ENCODE measurements at regions not wholly inside any gene's neighbourhood (a gene's known extent, or its start where the extent isn't known, plus 50 kb on each side); places are given as distances from the start of the nearest gene placed in this dataset.
"Not testable (repeated sequence)": the region's sequence is repeated elsewhere in the genome, so short reads cannot be mapped to it uniquely, and the experiment has no call there.

DNA sequence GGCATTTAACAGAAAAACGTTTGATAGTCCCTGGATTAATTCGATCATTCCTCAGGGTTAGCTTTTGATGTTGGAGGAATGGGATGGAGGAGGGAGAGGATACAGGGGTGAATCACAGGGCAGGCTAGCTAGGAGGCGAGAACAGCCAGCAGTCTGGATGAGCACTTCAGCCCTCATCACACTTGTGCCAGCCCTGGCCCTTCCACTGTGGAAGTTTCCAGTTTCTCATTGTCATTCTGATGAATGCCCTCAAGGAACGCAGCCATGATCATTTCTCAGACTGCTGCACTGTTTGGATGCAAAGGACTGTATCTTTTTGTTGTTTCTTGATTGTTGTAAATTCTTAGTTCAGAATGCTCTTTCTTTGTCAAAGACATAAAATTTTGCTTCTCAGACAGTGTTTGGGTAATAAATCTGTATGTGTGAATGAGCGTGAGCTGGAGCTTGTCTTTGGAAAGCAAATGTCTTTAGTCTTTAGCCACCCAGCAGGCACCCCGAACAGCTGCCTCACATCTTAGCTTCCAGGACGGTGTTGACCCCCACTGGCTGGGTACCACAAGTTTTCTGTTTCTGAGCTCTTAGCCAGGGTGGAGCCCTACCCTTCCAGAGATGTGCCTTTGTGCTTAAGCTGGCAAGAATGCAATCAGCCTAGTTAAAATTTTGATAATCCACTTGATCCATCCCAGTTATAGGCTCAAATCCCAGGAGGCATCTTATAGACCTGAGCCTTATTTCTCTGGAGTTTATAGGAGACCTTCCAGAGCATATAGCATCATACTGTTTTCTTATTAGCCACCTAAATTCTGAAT, 121.1 kb downstream of the PDCD6IP start:
- DNase-seq, result no peak

DNA sequence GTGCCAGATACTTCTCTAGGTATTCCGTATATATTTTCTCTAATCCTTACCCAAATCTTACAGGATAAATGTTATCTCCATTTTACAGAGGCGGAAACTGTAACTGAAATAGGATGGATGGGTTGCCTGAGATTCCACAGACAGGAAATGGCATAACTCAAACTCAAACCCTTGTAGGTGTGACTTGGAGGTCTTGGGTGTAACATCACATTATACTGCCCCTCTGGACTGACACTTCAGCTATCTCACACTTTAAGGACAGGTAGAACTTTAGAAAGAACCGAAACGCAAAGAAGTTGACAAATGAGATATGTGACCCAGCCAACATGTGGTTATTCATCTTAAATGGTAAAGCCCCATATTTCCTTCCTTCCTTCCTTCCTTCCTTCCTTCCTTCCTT, 122.1 kb downstream of the PDCD6IP start:
- no peak for DNase-seq

DNA sequence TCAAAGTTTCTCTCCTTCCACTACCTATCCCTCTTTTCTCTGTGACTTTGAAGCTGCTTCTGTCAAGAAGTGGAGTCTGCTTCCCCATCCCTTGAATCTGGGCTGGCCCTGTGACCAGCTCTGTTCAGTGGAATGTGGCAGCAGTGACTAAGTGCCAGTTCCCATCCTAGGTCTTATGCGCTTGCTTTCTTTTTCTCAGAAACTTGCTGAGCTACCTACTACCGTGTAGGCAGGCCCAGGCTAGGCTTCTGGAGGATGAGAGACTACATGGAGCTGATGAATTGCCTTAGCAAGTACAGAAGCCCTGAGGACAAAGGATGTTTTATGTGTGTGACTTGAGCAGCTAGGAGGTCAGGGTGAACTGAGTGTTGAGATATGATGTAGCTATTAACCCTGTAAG, 123.2 kb downstream of the PDCD6IP start:
- no peak for DNase-seq

DNA sequence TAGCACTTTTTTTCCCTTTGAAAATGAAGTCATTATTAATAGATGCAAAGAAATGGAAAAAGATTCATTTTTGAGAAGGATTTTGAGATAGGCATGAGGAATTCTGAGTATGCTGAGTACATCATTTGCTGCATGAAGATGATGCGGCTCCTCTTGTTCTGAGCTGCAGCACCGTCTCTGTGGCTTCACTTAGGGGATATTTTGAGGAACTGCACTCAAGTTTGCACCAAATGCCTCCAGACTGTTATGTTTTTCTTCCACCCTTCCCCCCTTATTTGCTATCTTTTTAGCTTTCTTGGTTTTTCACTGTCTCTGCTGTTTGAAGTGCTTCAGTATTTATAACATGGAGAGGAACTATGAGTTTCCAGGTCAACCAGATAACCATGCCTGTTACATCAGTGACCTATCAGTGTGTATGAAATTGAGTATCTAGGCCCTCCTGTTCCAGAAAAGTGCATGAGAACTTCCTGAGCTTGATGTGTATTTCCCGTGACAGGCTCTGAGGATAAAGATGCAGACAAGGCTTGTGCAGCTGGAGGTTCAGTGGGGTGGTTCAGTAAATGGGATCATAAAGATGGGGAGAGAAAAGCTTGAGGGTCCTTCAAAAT, 128.7 kb downstream of the PDCD6IP start:
- DNase-seq, result no peak

DNA sequence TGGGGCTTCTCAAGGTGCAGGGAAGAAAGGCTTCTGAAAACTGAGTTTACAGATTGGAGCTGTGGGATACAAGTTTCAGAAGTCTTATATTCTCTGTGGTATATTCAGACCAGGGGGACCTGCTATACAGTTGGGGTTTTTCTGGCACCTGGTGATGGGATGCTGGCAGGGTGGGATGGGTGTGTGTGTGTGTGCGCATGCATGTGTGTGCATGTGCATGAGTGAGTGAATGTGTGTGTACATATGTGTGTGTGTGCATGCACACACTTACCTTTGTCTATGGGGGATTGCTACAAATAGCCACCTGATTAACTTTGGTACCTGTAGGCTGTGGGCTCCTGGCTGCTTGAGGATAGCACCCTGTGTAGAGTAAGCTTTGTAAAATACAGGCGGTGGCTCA, 131.4 kb downstream of the PDCD6IP start:
- DNase-seq, result no peak

DNA sequence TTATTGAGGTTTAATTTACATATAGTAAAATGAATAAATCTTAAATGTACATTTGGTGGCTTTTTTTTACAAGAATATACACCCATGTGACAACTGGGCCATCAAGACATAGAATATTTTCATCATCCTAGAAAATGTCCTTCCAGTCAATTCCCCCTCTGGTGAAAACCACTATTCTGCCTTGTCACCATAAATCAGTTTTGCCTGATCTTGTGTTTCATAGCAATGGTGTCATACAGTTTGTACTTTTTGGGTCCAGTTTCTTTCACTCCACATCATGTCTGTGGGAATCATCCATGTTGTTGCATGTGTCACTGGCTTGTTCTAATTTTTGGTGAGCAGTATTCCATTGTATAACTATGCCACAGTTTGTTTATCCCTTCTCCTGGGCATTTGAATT, 133.1 kb downstream of the PDCD6IP start:
- no peak for DNase-seq

DNA sequence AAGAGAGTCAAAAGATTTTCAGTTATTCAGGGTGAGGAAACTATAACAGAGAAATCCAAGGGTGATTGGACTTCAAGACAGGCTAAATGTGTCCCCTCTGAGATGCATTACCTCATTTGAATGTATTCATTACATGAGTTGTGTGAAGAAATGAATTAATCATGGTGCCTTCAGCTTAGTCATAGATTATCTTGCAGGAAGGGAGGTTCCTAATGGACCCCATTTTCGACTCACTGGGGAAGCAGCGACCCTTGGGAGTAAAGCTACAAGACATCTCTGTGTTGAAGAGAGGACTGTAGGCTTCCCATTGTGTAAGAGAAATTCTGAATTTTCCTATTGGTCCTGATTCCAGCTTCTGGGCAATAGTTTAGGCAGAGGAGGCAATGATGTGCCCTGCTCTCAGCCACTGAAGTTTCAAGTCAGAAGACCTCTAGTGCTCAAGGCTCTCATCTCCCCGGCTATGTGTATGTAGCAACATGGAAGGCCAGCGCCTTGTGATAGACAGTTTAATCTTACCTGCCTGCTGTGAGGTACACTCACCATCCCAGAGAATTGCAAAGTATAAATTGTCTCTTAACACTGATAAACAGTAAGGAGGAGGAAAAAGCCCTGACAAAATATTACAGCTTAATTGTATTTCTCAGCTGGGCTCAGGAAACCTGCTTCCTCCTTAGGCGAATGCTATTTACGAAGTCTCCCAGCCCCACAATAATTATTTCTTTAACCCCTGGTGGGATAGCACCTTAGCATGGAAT, 133.8 kb downstream of the PDCD6IP start:
- no peak for DNase-seq

DNA sequence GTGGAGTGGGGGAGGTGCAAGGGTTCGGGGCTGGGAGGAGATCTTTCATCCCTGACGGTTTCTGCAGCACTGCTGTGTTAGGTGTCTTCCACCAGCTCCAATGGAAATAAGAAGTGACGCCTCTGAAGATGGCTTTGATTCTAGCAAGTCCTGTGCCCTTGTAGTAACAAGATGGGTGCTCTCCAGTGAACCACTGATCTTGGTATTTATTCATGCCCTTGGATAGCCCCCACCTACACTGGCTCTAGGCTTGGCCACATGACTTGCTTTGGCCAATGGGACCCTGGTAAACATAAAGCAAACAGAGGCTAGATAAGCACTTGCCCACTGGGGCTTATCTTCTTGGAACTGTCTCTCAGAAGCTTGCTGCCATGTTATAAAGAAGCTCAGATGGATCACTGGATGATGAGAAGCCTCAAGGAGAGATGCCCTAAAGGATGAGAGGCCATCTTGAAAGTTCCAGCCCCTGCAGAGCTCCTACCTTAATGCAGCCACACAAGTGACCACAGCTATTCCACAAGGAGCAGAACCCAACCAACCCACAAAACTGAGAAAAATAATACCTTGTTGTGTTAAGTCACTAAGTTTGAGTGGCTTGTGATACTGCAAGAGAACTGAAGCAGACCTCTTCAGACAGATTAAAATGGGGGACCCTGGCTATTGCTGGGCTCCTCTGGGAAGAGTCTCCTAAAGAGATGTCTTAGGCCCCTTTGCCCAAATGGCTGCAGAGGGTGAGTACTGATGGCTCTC, 137.9 kb downstream of the PDCD6IP start:
- no peak for DNase-seq

DNA sequence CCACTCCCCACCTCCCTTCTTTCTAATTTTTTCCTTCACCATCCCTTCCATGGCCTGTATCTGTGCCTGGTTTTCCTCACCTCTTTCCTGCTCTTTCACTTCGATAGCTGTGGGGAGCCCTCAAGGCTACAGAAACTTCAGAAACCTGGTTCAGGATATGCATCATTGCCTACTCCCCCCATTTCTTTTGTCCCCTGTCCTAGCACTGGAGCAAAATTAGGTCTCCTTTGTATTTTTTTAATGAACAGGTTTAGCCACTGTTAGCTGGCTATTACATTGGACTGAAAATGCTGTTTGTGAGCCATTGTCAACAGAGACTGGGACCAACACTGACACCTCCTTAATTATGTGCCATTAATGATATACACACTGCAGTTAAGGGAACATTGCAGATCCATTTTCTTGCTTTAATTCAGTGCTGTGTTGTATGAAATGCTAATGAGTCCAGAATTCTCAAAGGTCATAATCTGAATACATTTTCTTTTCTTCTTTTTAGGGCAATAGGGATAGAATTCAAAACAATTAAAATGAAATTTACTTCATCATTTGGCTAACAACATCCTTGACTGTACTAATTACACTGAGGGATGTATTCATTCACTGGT, 138.6 kb downstream of the PDCD6IP start:
- DNase-seq, result no peak

DNA sequence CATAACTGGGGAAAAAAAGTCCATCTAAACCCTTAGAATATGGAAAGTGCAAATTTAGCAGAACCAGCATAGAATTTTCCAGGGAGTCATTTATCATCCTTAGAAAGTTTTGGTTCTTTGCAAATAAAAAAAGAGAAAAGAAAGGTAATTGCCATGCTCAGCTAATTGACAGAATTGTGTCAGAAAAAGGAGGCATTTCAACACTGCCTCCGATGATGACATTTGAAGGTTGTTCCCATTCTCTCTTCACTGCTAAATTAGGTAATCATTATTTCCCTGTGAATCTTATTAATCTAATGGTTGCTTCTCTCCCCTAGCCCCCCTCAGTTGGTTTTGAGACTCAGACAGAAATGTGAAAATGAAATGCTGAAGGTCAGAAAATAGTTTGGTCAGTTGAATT, 139.2 kb downstream of the PDCD6IP start:
- no peak for DNase-seq

DNA sequence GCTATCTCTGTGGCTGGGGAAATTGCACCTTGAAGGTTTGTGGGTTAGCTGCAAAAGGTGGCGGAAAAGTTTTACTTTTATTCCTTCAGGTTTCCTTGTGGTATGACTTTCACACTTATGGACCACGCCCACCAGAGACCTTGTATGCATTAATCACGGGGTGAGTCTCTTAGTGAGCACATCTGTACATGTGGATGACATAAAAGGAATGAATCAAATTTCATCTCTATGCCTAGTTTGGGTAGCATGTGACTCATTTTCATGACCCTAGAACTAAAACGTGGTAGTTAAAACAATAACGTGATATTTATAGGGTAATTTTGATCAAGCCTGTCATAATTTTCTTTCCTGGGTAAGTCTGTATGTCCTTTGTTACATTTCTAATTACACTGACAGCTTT, 141.7 kb downstream of the PDCD6IP start:
- no peak for DNase-seq

DNA sequence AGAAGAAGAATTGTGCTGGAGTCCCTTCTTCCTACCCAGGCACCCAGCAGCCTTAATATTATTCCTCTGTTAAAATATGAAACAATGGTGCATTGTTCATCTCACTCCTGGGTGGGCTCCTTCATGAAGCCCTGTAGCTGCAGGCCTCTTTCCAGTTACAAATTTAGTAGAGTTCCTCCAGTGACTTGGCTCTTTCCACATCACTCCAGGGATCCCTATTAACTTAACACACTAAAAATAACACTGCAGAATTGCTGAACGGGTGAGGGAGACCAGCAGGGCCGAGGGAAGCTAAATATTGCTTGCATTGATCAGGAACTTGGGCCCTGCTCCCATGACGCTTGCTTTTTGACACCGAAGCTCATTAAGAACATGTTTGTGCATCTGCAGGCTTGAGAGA, 142.3 kb downstream of the PDCD6IP start:
- no peak for DNase-seq

DNA sequence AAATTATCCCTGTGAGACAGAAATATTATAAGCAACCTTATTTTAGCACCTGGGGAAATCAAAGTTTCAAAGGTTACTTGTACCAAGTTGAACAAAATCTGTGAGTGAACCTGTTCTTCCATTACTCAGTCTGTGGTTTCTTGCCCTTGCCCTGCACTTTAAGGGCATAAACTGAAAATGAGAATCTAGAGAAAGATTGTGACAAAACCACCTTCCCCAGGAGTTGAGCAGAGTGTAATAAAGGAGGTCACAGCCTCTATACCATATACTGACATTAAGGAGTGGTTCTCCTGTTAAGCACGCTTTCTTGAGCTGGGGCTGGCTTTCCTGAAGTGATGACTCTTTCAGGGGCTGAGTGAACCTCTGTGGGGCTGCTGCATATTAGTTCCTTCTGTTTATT, 143.4 kb downstream of the PDCD6IP start:
- DNase-seq, result no peak

DNA sequence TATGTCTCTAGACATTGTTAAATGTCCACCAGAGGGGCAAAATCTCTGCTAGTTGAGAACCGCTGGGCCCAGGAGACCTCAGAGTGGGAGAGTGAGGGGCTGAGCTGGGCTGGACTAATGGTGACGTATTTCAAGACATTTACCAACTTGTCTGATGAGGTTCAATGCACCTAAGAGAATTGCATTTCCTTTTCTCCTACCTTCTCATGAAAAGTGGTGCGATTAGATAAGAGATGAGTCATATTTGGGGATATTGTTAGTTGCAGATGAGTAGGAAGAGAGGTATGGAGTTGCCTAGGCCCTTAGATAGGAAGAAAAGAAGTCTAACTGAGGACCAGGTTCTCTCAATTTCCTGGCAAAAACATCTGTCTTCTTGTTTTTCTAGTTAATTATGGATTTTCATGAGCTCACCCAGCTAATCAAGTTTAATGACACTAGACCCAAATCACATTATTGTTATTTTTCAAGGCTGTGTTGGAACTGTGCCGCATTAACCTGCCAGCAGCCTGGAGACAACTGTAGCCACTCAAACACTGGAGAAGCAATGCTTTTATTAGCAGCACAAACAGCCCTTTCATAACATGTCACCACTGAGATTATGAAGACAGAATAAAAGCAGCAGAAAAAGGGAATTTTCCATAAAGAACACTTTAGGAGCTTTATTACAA, 144.2 kb downstream of the PDCD6IP start:
- DNase-seq, result no peak

DNA sequence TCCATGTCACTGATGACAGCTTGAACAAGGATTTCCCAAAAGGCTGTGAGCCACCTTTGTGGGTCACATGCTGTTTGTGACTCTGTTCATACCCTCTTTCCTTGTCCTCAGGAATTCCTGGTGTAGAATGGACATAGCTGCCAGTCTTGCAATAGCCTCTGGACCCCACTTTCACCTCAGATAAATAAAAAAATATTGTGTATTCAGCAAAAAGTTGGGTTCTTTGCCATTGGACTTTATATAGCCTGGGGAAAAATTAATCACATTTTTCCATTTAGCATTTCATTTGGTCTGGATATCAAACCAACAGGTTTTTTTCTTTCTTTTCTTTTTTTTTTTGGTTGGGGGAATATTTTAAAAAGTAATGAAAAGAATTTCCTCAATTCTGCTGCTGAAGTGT, 144.8 kb downstream of the PDCD6IP start:
- no peak for DNase-seq

DNA sequence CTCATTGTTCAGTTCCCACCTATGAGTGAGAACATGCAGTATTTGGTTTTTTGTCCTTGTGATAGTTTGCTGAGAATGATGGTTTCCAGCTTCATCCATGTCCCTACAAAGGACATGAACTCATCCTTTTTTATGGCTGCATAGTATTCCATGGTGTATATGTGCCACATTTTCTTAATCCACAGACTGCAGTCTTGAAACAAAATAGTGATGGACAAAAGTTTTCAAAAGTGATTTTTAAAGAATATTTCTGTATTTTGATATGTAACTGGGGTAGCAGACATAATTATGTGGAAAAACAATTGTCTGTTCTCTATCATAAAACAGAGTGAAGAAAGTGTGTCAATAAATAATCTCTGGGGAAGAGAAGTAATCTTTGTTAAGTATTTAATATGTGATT, 148.2 kb downstream of the PDCD6IP start:
- not testable (repeated sequence) for DNase-seq

DNA sequence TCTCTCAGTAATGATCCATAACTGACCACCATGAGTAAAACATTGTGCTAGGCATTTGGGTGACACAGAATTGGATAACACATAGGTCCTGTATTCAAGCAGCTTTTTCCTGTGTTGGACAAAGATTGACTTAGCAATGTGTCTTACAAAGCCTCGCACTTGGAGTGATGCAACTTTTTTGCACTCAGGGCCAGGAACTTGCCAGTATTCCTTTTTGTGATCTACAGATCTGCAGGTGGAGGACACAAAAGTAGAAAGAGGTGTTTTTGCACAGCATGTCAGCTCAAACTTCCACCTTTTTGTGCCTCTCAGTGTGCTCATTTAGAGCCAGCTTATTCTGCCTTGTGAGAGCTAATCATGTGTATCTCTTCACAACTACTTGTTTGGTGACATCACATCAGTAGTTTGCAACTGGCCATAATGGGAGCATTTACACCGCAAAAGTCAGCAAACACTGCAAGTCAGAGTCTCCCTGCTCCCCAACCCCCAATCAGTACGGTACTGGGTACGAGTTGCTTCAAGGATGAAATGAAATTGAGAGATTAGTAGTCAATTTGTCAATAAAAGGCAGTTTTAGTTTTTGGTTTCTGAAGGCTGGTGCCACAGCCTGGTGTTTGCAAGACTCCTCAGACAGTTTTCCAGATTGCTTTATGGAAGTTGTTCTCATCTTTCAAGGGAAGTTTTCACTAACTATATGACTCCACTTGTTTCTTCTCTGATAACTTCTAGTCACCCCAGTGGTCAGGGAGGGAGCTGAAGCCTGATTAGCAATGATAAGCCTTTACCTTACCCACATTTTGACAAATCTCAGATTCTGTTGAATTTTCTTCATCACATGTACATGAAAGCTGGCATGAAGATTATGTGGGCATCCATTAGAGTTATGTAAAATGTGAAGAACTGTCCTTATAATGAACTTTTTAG, 149.1 kb downstream of the PDCD6IP start:
- DNase-seq, result no peak

DNA sequence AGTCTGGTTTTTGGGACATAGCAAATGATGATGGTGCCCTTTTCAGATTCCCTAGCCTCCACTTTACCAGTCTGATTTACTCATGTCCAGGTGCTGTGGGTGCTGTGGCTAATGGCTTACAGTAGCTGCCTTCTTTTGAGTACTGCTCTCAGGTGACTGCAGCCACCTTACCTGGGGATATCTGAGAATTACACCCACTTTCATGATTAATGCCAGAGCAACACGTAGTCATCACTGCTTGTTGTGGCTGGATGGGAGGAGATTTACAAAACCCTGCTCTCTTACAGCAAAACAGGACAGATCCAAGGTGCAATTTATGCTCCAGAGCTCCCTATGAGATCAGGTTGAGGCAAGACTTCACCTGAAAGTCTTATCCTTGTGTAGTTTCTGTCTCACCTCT, 150.6 kb downstream of the PDCD6IP start:
- DNase-seq, result no peak

DNA sequence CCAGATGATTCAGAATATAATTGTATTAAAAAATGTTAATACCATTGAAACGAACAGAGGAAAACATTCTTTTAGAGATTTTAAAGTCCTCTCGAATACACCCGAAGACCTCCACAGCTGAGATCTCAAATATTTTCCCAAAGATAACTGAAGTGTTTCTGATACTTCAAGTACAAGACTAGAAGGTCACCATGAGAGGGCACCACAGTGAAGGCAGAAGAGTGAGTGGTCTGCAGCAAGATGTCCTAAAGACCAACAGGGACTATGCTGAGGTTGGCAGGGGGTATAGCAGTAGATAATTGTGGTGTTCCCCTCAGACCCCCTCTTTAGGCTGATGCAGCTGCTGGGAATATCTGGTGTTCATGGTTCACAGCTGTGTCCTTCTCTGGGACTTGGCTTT, 156.5 kb downstream of the PDCD6IP start:
- DNase-seq, result no peak

DNA sequence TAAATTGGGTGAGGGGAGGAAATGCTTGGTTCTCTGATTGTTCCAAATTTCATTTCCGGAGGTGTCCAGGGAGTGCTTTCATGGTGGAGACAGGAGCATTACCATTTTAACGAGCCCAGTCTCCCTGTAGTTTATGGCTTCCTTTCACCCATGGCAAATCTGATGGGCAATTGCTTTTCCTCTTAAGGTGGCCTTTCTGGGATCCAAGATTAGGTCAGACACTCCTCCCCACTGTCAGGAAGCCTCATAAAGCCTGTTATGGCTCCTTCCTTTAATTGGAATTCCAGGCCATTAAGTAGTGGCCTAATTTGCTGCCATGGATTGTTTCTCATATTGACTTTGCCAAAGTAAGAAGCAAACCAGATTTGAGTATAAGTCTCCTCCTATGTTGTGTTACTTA, 157.8 kb downstream of the PDCD6IP start:
- DNase-seq, result no peak

DNA sequence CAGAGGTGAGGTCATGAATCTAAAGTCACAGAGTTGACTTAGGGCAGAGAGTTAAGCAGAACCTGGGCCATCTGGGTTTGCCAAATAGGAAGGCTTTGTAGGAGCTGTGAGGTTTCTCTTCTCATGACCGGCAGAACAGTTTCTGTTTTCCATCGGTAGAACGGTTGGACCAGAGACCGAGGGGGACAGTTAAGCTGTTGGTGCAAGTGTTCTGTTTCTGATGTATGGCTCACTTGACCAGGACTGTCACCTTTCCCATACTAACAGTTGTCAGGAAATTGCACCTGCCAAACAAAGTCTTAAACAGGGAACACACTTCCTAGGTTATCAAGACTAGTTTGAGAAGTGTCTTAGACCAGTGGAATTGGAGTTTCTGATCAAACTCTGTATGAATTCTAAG, 158.3 kb downstream of the PDCD6IP start:
- no peak for DNase-seq
